GM12892 (cell line): ENCODE measurements at regions not wholly inside any gene's neighbourhood (a gene's known extent, or its start where the extent isn't known, plus 50 kb on each side); places are given as distances from the start of the nearest gene placed in this dataset.

Experiments
- POLR2A ChIP-seq: IDR thresholded peaks from 2 replicates; pipeline ENCODE4 v1.6.1; 2011; ENCODE audit warnings: low read depth, low read length, control low read depth
- POLR2AphosphoS5 ChIP-seq: IDR thresholded peaks from 2 replicates; pipeline ENCODE4 v1.6.1; 2011; ENCODE audit warnings: low read depth, low read length, control low read depth

- TF ChIP-seq POLR2AphosphoS5: no peak
- TF ChIP-seq POLR2A: no peak
Observed at GRCh38 chr10:128945398-128945797, 521.6 kb upstream of the MGMT start.
